Esophagus (tissue), 2 donors: ENCODE measurements at regions not wholly inside any gene's neighbourhood (a gene's known extent, or its start where the extent isn't known, plus 50 kb on each side); places are given as distances from the start of the nearest gene placed in this dataset.
"Not testable (repeated sequence)": the region's sequence is repeated elsewhere in the genome, so short reads cannot be mapped to it uniquely, and the experiment has no call there.

Experiments
- H3K27ac ChIP-seq, 2 donors: one replicate each; pipeline ENCODE4 v1.5.1; 2013; ENCODE audit warnings: low read depth in 2 of 2, mild to moderate bottlenecking in 2 of 2, inconsistent platforms in 1 of 2, low read length in 1 of 2, moderate library complexity in 1 of 2
- H3K27me3 ChIP-seq, 2 donors: one replicate each; pipeline ENCODE4 v1.6.1; 2013; ENCODE audit warnings: low read length in 2 of 2, control low read depth in 1 of 2, mild to moderate bottlenecking in 1 of 2; ENCODE audit not compliant: insufficient read depth in 2 of 2, control insufficient read depth in 1 of 2
- H3K36me3 ChIP-seq, 2 donors: one replicate each; pipeline ENCODE4 v1.6.1; 2013; ENCODE audit warnings: low read length in 1 of 2; ENCODE audit not compliant: control insufficient read depth in 2 of 2, insufficient read depth in 2 of 2
- H3K4me1 ChIP-seq, 2 donors: one replicate each; pipeline ENCODE4 v1.6.1; 2013; ENCODE audit warnings: low read length in 1 of 2; ENCODE audit not compliant: control insufficient read depth in 2 of 2, insufficient read depth in 2 of 2
- H3K4me3 ChIP-seq, 2 donors: one replicate each; pipeline ENCODE4 v1.5.1; 2013; ENCODE audit warnings: low read length in 2 of 2, mild to moderate bottlenecking in 2 of 2, low read depth in 1 of 2, moderate library complexity in 1 of 2
- H3K9me3 ChIP-seq, 2 donors: one replicate each; pipeline ENCODE4 v1.6.1; 2013; ENCODE audit warnings: mild to moderate bottlenecking in 2 of 2, low read depth in 1 of 2, low read length in 1 of 2, moderate library complexity in 1 of 2; ENCODE audit not compliant: control insufficient read depth in 2 of 2, insufficient read depth in 1 of 2
- whole genome bisulfite sequencing, 2 donors: extraction: QIAGEN DNeasy Blood & Tissue Kit; methylation state at CpG; one replicate each; pipeline ENCODE4 v1.1.7; 2013; 5-methylcytosine and 5-hydroxymethylcytosine counted together
- donor health status: healthy with polysubstance abuse.
- donor health status: Bipolar disorder and iron deficiency.

GRCh38 chr7:68858497-68858896 lies 739.8 kb upstream of the AUTS2 start:
- 33 to 51% methylated on average over 1 of the region's 1 CpG for WGBS, 2 donors
- no peak overlapping the region for H3K4me3 ChIP-seq
- H3K36me3 ChIP-seq, result no peaks in the 10 kb centered on the region
- no peaks in the 10 kb centered on the region for H3K9me3 ChIP-seq
- H3K27ac ChIP-seq, result no peak overlapping the region
- H3K4me1 ChIP-seq, result no peaks in the 10 kb centered on the region
- no peaks in the 10 kb centered on the region for H3K27me3 ChIP-seq

- 88 to 91% methylated on average over 7 of the region's 7 CpGs for WGBS, 2 donors
- H3K9me3 ChIP-seq, result no peaks in the 10 kb centered on the region
Observed at GRCh38 chr7:68861171-68861570, 737.1 kb upstream of the AUTS2 start.

GRCh38 chr7:68862261-68862660 lies 736.0 kb upstream of the AUTS2 start:
- Histone ChIP-seq H3K36me3 (no peaks in the 10 kb centered on the region), H3K27ac (no peak overlapping the region), H3K4me3 (no peak overlapping the region), H3K4me1 (no peaks in the 10 kb centered on the region), H3K9me3 (no peaks in the 10 kb centered on the region), H3K27me3 (no peaks in the 10 kb centered on the region)
- 87 to 88% methylated on average over 6 of the region's 6 CpGs for WGBS, 2 donors

More at GRCh38 chr7:68861171-68861570, 737.1 kb upstream of the AUTS2 start:
- no peaks in the 10 kb centered on the region for H3K36me3 ChIP-seq
- no peaks in the 10 kb centered on the region for H3K4me1 ChIP-seq
- H3K27me3 ChIP-seq, result no peaks in the 10 kb centered on the region
- H3K4me3 ChIP-seq, result no peak overlapping the region
- H3K27ac ChIP-seq, result no peak overlapping the region

GRCh38 chr7:68862736-68863135 lies 735.5 kb upstream of the AUTS2 start:
- Histone ChIP-seq H3K4me1 (no peaks in the 10 kb centered on the region), H3K36me3 (no peaks in the 10 kb centered on the region), H3K27ac (no peak overlapping the region), H3K27me3 (no peaks in the 10 kb centered on the region), H3K4me3 (no peak overlapping the region), H3K9me3 (no peaks in the 10 kb centered on the region)
- 78 to 94% methylated on average over 4 of the region's 4 CpGs for WGBS, 2 donors

GRCh38 chr7:68865351-68866199 lies 732.7 kb upstream of the AUTS2 start:
- Histone ChIP-seq H3K4me3 (no peak overlapping the region), H3K36me3 (no peaks in the 10 kb centered on the region), H3K9me3 (peaks cover 0 to 4% of the 10 kb centered on the region in 2 donors), H3K4me1 (no peaks in the 10 kb centered on the region), H3K27me3 (no peaks in the 10 kb centered on the region), H3K27ac (no peak overlapping the region)
- WGBS, 2 donors, result 64 to 68% methylated on average over 6 of the region's 6 CpGs

GRCh38 chr7:68866200-68866570 lies 732.1 kb upstream of the AUTS2 start:
- no peak overlapping the region for H3K4me3 ChIP-seq

GRCh38 chr7:68866721-68867120 lies 731.6 kb upstream of the AUTS2 start:
- H3K27me3 ChIP-seq, H3K36me3 ChIP-seq, H3K4me3 ChIP-seq, H3K27ac ChIP-seq, H3K4me1 ChIP-seq, H3K9me3 ChIP-seq: not testable (repeated sequence)
- WGBS, 2 donors, result 69 to 70% methylated on average over 3 of the region's 3 CpGs

More at GRCh38 chr7:68866200-68866570, 732.1 kb upstream of the AUTS2 start:
- WGBS, 2 donors, result 65 to 70% methylated on average over 4 of the region's 4 CpGs
- H3K27me3 ChIP-seq, result no peaks in the 10 kb centered on the region
- H3K4me1 ChIP-seq, result no peaks in the 10 kb centered on the region
- peaks cover 0 to 4% of the 10 kb centered on the region in 2 donors for H3K9me3 ChIP-seq
- H3K27ac ChIP-seq, result no peak overlapping the region
- no peaks in the 10 kb centered on the region for H3K36me3 ChIP-seq

- Histone ChIP-seq H3K4me3 (no peak overlapping the region), H3K9me3 (peaks cover 0 to 4% of the 10 kb centered on the region in 2 donors), H3K27ac (no peak overlapping the region), H3K36me3 (no peaks in the 10 kb centered on the region), H3K4me1 (no peaks in the 10 kb centered on the region), H3K27me3 (no peaks in the 10 kb centered on the region)
- 75 to 79% methylated on average over 6 of the region's 6 CpGs for WGBS, 2 donors
Observed at GRCh38 chr7:68868978-68869377, 729.3 kb upstream of the AUTS2 start.

GRCh38 chr7:68873616-68874015 lies 724.7 kb upstream of the AUTS2 start:
- Histone ChIP-seq H3K9me3 (peaks cover 0 to 4% of the 10 kb centered on the region in 2 donors), H3K27me3 (no peaks in the 10 kb centered on the region), H3K36me3 (no peaks in the 10 kb centered on the region), H3K4me3 (no peak overlapping the region), H3K27ac (no peak overlapping the region), H3K4me1 (no peaks in the 10 kb centered on the region)
- WGBS, 2 donors, result 80 to 88% methylated on average over 5 of the region's 5 CpGs

GRCh38 chr7:68875857-68876256 lies 722.4 kb upstream of the AUTS2 start:
- H3K9me3 ChIP-seq, result no peaks in the 10 kb centered on the region
- WGBS, 2 donors, result 50 to 54% methylated on average over 2 of the region's 2 CpGs
- H3K4me3 ChIP-seq, result no peak overlapping the region
- no peaks in the 10 kb centered on the region for H3K4me1 ChIP-seq
- no peaks in the 10 kb centered on the region for H3K36me3 ChIP-seq
- no peaks in the 10 kb centered on the region for H3K27me3 ChIP-seq
- no peak overlapping the region for H3K27ac ChIP-seq
